GM20431 (cell line): ENCODE measurements at regions not wholly inside any gene's neighbourhood (a gene's known extent, or its start where the extent isn't known, plus 50 kb on each side); places are given as distances from the start of the nearest gene placed in this dataset.
"Not testable (repeated sequence)": the region's sequence is repeated elsewhere in the genome, so short reads cannot be mapped to it uniquely, and the experiment has no call there.

Experiments used
- in situ Hi-C: fragments of 300-500 bp; cut with MseI, MboI; formaldehyde crosslinking; loops from one replicate; pipeline ENCODE4 v1.15.0; 2020; ENCODE audit warnings: low sequenced_read_pairs; ENCODE audit not compliant: unreplicated experiment

DNA sequence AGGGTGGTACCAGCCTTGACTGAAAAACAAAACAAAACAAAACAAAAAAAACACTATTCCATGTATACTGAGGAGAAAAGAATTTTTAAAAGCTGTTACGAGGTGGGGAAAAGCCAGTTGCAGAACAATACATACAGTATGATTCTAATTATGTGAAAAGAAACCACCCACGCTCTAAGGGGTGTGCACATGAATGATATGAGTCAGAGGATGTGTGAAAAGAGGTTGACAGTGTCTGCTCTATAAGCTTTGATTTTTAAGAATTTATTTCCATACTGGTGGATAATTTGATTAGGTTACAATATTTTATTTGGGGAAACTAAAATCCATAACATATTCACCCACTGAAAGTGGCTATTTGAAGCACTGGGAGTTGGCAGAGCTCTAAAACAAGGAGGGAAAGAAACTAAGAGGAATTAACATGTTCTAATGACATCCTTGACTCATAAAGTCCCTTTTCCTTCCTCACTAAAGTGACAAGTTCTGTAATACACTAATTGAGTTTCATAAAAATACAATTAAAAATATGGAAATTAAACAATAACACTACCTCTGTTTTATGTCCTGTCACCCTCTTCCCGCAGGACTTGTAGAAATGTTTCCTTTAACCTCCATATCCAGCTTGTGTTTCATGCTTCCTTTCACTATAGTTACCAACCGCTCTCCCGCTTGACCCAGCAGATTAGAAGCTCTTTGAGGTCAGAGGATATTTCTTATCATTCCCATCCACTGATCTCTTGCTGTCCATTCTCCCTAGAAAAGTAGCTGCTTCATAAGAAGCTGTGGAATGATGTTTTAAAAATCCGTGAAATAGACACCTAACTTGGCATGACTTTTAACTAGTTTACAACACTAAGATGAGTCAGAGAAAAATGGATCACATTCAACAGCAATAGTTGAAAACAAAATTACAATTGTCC is 118.6 kb upstream of the CCDC28A start:
- in situ Hi-C loops: no loop called here

DNA sequence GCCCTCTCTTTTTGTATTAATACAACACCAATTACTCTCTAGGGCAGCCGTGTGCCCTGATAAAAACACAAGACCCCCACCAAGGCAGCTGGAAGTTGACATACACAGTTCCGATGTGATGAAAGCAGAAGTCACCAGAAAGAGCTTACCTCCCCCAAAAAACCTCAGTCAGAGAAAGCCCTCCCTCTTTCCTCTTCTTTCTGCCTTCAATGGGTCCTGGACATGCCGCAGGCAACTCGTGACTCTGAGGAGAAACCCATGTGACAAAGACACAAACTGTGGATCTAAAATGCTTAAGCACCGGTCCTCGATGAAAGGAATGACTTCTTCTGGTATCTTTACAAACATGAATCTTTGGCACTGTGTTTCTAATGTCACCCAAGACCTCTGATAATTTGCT is 117.7 kb upstream of the CCDC28A start:
- in situ Hi-C loops: no loop called here

DNA sequence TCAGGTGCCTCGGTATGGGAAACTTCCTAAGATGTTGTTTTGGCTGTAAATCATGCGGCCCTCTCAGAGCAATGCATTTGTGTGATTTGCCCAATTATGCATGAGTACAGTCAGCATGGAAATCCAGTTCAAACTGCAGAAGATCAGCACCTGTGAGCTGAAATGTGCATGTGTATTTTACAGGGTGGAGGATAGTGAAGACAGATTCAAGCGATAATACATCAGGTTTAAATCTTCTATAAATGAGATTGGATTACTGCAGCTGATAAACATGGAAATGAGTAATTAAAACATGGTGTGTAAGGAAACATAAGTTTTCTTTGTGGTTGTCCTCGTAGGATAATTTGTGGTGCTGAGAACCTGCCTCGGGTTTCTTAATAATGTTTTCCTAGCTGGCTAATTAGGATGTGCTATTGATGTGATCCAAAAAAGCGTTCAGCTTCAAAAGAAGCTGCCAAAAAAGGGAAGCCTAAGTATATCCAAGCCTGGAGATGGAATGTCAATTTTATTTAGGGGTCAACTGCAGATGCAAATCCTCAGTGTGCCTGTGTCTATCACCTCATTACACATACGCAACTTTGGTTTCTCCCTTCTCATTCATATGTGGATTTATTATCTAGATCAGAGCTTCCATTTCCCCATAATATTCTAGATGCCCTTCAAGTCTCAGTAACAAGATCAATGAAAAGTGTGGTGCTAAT is 117.1 kb upstream of the CCDC28A start:
- in situ Hi-C loops: no loop called here

DNA sequence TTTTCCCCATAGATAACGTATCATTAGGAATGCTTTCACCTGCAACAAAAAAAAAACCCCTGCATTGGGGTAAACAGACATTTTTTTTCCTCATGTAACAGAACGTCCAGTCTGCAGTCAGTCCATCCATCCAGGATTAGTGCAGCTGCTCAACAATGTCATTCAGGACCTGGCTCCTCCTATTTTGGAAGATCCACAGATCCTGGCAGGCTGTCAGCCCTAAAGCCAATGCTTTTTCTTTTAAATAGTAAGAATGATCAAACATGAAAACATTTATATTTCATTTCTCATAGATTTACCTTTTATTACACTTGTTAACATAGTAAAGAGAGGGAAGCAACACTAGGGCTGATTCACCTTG is 116.5 kb upstream of the CCDC28A start:
- in situ Hi-C loops: no loop called here

- in situ Hi-C loops: no loop called here
Observed at GRCh38 chr6:138659998-138660397, 113.6 kb upstream of the CCDC28A start.

GRCh38 chr6:138662471-138662870 is 111.1 kb upstream of the CCDC28A start:
- in situ Hi-C loops: no loop called here

GRCh38 chr6:138663892-138664291 is 109.7 kb upstream of the CCDC28A start:
- in situ Hi-C loops: no loop called here

DNA sequence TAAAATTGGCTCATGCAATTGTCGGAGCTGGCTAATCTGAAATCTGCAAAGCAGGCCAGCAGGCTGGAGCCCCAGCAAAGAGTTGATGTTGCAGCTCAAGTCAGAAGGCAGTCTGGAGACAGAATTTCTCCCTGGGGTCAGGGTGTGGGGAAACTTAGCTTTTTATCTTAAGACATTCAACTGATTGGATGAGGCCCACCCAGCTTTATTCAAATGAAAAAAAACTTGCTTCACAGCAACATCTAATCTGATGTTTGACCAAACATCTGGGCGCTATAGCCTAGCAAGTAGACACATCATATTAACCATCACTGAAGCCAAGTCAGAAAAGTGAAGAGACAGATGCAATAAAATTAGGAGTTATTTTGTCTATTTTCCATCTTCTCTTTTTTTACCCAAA is 108.8 kb upstream of the CCDC28A start:
- in situ Hi-C loops: no loop called here

GRCh38 chr6:138666636-138667035 is 106.9 kb upstream of the CCDC28A start:
- in situ Hi-C loops: no loop called here

DNA sequence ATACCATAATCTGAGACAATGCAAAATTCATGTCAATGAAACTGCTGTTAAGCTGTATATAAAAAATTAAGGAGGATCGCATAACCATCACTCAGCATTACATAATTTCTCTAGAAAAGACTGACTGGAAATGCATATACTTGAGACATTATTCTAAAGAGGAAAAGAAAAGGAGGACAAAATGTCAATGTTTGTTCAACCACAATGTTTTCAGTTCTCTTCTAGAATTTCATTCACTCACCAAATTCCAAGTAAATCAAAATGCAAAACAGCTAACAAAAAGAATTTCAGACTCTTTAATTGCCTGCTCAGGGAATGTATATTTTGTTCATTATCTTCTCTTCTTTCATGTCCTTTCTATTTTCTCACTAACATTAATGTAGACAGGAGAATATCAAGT is 106.2 kb upstream of the CCDC28A start:
- in situ Hi-C loops: no loop called here

DNA sequence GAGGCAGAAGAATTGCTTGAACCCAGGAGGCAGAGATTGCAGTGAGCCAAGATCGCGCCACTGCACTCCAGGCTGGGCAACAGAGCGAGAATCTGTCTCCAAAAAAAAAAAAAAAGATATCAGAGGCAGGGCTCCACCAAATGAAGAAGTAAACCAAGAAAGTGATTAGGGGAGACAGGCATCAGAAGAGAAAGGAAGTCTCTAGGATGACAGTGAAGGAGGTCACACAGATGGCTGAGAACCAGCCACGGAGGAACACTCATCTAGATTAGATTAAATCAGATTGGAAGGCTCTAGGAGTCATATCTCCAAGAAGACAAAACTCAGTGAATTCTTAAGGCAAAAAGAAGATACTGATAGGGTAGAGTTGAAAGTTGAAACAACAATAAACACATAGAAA is 102.2 kb upstream of the CCDC28A start:
- in situ Hi-C loops: no loop called here

GRCh38 chr6:138673346-138674014 is 100.1 kb upstream of the CCDC28A start:
- in situ Hi-C loops: no loop called here

DNA sequence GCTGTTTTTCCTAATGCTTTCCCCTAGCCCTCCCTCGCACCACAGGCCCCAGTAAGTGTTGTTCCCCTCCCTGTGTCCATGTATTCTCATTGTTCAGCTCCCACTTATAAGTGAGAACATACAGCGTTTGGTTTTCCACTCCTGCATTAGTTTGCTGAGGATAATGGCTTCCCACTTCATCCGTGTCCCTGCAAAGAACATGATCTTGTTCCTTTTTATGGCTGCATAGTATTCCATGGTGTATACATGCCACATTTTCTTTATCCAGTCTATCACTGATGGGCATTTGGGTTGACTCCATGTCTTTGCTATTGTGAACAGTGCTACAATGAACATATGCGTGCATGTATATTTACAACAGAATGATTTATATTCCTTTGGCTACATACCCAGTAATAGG is 99.1 kb upstream of the CCDC28A start:
- in situ Hi-C loops: not testable (repeated sequence)

DNA sequence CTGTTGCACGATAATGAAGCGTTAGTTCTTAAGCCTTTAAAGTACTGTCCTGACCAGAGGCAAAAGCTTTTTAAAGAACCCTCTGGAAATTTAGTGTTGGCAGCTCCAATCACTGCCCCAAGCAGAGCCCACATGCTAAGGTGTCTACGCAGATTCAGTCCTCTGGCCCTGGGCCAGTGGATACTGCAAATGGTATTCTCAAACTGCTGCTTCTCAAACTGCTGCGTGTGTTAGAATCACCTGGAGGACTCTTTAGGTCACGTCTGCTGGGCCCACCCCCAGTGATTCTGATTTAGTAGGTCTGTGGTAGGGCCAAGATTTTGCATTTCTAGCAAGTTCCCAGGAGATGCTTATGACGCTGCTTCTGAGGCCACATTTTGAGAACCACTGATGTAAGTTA is 96.0 kb upstream of the CCDC28A start:
- in situ Hi-C loops: no loop called here

GRCh38 chr6:138678168-138678567 is 95.4 kb upstream of the CCDC28A start:
- in situ Hi-C loops: no loop called here

DNA sequence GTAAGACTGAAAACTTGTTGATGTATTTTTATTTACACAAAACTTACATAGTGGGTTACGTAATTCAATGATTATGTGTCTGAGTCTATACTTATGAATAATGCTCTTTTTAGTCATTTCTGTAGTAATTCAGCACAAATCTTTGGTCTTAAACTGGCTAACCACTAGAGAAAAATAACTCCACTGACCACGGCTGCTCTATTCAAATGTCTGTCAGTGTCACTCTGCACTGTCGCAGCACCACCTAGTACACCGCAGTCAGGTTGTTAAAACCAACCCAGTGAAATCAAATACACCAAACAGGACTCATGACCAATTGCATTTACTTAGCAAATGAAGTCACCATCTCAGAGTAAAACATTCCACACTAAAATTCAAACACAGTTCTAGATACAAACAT is 93.5 kb upstream of the CCDC28A start:
- in situ Hi-C loops: no loop called here

- in situ Hi-C loops: no loop called here
Observed at GRCh38 chr6:138681627-138682026, 91.9 kb upstream of the CCDC28A start.

DNA sequence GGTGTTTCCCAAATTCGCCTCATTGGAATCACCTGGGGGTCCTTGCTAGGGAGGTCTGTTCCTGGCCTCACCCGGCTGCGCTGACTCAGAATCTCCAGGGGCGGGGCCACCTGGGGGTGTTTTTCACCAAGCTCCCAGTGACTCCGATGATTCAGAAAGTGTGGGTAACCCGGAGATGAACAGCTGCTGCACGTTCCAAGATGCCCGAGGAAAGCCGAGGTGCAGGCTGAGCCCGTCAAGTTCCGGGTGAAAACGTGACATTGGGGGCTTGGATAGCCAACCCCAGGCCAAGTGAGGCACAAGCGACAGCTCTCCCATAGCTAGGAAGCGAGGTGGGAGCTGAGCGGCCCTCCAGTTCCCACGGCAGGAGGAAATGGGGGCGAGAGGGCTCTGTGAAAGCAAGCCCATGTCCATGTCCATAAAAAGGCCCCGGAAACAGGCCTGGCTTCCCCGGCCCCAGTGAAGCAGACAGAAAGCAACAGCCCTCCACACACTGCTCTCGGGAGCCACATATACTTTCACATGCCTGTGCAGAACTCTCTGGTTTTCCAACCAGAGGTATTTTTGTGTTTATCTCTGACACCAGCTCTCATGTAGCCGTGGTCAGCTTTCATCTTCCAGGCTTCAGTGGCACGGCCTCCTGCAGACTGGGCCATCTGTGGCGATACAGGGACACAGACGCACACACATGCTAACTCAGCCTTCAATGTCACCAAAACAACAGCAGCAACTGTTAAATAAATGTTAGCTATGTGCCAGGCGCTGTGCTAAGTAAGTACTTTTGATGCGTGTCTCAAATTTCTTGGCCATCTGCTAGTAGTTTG is 90.7 kb upstream of the CCDC28A start:
- in situ Hi-C loops: no loop called here

DNA sequence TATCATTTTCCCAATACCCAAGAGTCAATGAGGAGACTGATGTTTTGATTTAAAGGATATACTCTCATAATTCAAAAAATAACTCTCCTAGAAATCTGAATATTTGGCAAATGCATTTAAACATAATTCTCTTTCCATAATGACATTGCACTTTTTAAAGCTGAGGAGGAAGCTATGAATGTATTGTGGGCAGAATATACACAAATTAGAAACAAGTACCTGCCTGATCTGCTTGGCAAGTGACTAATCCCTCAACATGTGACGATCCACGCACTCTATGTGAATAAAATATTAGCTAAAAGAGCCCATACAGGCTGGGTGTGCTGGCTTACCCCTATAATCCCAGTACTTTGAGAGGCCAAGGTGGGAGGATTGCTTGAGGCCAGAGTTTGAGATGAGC is 88.3 kb upstream of the CCDC28A start:
- in situ Hi-C loops: no loop called here

GRCh38 chr6:138685781-138686180 is 87.8 kb upstream of the CCDC28A start:
- in situ Hi-C loops: no loop called here
